ENCODE measurements at regions not wholly inside any gene's neighbourhood (a gene's known extent, or its start where the extent isn't known, plus 50 kb on each side); places are given as distances from the start of the nearest gene placed in this dataset.
"Not testable (repeated sequence)": the region's sequence is repeated elsewhere in the genome, so short reads cannot be mapped to it uniquely, and the experiment has no call there.

DNA sequence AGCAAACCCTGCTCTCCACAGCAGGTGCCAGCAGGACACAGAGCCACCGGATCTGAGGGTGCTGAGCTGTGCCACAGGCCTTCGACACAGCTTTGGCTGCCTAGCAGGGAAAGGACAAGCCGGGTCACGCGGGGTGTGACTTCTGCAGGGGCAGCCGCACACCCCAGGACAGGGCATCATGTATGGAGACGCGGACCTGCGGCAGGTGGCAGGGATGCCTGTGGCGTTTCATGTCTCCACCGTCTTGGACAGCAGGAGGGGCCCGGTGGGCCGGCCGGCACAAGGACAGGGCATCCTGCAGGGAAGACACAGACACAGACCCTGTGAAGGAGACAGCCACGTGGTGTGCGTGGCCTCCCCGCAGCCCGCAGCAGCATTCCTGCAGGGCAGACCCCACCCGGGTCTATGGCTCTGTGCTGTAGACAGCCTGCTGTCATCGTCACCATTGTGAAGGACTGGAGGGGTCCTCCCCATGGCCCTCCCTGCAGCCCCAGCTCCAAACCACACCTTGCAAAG lies 109.2 kb downstream of the PDGFA start:
- DNase-seq: no peak

DNA sequence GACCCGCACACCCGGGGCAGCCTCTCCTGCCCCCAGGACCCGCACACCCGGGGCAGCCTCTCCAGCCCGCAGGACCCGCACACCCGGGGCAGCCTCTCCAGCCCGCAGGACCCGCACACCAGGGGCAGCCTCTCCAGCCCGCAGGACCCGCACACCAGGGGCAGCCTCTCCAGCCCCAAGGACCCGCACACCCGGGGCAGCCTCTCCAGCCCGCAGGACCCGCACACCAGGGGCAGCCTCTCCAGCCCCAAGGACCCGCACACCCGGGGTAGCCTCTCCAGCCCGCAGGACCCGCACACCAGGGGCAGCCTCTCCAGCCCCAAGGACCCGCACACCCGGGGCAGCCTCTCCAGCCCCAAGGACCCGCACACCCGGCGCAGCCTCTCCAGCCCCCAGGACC lies 108.5 kb downstream of the PDGFA start:
- DNase-seq: not testable (repeated sequence)

DNA sequence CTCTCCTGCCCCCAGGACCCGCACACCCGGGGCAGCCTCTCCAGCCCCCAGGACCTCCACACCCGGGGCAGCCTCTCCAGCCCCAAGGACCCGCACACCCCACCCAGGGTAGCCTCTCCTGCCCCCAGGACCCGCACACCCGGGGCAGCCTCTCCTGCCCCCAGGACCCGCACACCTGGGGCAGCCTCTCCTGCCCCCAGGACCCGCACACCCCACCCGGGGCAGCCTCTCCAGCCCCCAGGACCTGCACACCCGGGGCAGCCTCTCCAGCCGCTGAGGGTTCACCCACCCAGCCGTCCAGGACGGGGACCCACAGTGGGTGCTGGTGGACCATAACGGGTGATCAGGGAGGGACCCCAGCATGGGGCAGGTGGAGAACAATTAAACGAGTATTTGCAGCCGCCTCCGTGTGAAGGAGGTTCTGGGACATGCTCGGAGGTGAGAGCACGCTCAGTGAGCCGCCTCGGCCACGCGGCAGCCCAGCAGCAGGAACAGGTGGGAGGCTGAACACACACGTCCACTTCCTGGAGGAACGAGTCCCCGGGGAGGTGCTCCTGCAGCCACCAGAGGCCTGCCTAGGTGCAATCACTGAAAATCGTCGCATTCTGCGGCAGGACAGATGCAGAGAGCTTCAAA lies 107.9 kb downstream of the PDGFA start:
- no peak for DNase-seq

DNA sequence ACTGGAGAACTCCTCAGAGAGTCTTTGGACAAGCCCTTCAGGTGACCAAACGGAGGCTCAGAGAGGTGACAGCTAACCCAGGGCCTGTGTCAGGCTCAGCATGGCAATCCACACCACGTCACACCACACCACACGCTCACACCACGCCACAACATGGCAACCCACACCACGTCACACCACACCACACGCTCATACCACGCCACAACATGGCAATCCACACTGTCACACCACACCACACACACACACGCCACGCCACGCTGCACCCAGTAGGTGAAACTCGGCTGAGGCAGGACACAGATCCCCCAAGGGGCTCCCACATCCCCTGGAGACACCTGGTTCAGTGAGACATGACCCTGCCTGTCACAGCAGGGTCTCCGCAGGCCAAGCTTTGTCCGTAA lies 107.3 kb downstream of the PDGFA start:
- no peak for DNase-seq

DNA sequence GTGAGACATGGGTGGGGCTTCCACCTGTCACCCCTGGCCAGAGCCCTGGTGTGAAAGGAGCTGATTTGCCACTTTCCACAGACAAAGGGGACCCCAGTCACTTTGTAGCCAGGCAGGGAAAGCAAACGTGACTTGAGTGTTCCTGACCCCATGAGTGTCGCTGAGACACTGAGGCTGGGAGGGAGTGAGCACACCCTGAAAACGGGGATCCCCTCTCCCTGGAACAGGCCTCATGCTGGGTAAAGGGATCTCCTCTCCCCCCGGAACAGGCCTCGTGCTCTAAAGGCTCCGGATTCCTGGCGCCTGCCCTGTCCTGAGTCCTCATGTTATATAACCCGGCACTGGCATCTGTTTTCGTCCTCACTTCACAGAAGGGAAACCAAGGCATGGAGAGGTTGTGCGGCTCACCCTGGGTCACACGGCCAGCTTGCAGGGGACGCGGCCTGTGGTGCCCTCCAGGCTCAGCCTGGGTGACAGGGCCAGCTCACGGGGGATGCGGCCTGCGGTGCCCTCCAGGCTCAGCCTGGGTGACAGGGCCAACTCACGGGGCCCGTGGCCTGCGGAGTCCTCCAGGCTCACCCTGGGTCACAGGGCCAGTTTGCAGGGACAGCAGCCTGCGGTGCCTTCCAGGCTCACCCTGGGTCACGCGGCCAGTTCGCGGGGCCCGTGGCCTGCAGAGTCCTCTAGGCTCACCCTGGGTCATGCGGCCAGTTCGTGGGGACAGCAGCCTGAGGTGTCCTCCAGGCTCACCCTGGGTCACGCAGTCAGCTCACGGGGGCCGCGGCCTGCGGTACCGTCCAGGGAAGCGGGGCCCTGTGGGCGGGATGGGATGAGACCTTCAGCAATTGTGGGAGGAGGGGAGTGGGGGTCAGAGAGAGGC lies 104.7 kb downstream of the PDGFA start:
- no peak for DNase-seq

DNA sequence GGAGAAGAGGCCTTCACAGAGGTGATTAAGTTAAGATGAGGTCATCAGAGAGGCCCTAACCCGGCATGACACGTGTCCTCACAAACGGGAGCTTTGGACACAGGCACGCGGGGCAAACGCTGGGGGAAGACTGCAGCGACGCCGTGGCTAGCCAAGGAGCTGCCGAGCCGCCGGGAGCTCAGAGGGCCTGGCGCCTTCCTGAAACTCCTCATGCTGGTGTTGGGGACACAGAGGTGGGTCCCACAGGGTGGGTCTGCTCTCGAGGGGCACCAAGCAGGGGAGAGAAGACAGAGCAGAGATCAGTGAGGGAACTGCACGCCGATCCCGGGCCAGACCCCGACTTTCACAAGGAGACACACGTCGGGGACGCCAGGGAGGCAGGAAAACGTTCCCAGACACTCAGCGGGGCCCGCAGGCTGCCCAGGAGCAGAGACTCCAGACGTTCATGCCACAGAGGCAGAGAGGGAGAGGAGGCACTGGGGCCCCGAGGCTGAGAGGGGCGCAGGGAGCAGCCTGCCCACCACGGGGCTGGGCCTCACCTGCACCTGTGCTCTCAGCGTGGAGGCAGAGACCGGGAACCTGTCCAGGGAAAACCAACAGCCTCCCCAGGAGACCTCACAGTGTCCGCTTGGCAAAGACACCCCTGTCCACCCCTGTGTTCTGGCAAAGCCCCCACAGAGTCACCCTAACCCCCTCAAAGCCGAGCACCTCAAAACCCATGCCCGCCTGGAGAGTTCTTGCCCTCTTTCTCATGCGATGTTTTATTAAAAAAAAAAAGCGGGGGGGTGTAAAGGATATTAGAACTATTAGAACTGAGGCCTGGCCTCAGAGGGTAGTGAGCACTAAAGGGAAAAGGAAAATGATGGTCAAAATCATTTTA lies 103.8 kb downstream of the PDGFA start:
- no peak for DNase-seq

DNA sequence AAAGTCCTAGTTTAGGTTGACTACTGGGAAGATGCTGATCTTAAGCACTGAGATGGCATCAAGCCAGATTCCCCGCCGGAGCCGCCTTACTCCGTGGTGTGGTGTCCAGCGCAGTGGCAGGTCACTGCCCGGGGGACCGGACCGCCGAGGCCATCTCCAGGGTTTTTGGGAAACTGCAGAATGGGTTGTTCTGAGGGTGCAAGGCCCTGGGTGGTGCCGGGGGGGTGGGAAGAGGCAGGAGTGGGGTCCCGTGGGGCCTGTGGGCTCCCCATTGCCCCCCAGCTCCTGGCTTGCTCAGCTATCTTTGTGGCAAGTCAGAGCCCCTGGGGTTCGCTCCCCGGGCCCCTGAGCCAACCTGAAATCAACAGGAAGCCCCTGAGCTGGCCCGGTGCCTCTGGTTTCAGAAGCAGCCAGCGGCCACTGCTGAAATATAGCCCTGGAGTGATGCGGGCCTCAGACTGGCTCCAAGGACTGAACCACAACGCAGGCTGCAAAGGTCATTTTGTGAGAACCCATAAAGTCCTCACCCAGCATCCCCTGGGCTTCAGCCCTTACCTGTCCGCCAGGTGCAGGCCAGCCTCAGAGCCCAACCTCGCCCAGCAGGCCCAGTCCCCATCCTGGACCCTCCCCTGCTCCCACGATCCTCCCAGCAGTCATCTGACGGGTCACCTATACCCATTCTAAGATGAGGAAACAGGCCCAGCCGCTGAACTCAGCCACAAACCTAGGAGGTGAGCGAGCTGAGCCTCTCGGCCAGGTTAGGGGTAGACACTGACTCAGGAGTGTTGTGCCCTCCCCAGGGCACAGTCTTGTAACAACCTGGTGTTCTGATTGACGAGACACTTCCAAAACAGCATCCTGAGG lies 102.7 kb downstream of the PDGFA start:
- no peak for DNase-seq

DNA sequence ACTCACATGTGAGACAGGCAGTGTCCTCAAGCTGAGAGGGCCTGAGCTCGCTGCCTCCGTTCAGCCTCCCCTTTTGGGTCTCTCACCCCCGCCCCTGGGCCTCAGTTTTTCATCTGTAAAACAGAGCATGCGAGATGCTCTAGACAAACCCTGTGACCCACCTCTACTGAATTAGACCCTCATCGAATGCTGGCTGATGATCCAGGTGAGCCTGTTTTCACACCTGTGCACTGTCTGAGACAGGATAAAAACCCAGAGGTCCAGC lies 102.1 kb downstream of the PDGFA start:
- no peak for DNase-seq

DNA sequence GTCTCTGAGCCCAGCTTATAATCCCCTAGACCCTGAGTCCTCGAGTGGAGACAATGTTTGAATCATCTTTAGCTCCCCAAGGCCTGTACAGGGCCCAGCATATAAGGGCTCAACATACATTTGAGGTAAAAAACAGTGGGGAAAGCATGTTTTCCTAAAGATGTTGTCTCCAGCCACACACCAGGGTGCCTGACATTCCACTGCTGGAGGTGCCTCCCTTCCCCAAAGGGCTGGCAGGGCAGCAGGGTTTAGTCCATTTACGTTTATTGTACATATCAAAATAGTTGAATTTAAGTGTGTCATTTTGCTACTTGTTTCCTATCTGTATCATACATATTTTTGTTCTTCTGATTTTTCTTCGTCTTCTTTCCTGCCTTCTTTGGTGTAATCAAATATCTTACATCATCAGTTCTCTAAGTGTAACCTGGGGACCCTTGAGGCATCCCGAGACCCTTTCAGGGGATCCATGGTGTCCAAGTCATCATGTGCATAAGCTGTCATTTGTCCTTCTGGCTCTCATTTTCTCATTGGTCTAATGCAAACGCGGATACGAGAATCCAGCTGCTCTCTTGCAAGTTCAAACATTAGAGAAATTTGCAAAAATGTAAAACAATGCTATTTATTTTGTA lies 101.6 kb downstream of the PDGFA start:
- DNase-seq: no peak

DNA sequence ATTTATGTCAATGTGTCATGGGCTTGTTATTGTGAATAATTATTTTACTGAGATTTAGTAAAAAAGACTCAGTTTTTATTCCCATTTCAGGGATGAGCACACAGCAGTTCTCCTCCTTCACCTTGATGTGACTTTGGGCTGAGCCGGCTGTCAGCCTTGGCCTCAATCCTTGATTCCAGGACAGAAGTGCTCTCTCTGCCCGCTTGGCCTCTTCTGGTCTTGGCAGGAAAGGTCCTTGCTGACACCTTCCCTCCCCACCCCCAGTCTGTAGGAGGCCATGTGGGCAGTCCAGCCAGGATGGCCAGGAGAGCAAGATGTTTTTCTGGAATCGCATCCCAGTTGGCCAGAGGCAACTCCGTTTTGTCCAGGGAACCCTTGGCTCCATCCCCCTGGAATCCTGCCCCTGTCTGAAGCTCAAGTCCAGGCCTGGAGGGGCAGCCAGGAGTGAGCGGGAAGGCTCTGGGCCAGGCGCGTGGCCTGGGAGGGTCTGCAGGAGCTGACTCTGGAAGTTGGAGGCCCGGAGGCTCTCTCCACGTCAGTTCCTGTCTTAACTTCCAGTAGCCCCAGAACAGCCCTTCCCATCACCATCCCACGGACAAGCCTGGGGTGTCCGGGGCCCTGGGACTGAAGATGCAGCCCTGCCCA lies 100.9 kb downstream of the PDGFA start:
- DNase-seq: no peak

DNA sequence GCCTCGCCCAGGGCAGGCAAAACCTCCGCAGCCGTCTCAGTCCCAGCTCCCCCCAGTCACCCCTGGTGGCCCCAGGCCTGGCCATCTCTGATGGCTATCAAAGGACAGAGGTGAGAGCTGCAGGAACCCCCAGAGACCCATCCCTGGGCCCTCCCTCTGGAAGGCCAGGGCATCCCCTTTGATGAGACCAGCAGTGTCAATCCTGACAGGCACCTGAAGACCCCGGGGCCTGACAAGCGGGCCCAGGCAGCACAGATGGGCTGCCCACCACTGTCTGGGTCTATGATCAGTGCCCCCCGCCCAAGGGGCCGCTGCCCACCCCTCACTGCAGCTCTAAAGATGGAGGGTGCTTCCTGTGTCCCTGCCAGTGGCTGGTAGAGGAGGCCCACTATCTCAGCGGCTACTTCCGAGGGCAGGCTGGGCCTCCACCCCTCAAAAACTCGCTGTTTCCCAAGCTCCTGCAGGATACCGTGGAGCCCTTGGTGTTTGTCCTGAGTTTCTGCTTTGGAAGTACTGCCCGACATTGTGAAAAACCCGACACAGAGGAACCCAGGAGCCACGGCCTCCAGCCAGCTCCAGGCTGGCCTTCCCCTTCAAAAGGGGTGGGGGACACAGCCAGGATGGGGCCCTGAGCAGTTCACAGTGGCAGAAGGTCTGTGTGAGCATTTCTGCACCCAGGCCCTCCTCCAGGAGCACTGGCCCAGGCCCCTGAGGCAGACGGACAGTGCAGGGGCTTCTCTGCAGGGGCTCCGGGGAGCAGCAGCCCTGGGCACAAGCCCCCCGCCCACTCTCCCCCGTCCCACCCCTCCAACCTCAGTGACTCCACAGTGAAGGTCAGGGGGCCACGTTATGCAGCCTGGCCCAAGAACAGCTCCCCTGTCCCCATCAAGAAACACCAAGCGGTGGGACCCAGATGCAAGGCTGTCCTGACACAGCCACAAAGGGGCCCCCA lies 99.2 kb downstream of the PDGFA start:
- no peak for DNase-seq

DNA sequence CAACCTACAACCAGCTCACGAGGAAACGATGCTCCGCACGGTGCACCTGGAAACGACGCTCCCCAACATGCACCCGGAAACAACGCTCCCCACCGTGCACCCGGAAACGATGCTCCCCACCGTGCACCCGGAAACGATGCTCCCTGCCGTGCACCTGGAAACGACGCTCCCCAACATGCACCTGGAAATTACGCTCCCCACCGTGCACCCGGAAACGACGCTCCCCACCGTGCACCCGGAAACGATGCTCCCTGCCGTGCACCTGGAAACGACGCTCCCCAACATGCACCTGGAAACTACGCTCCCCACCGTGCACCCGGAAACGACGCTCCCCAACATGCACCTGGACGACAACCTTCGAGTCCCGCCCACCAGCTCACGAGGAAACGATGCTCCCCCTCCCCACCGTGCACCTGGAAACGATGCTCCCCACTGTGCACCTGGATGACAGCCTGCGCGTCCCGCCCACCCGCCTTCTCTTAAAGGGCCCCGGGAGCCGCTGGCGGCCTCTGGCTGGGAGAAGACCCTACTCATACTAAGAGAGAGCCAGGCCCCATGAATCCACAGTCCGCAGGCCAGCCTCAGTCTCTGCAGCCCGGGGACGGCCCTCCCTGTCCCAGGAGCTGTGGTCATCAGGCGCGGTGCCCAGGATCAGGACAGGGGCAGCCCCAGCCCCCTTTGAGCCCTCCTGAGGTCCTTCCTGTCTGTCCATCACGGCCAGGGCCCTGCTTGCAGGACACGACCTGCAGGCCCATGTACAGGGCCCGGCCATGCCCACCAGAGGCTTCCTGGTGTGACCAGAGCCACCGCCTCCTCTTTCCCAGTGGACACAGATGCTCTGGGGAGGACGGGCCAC lies 98.3 kb downstream of the PDGFA start:
- no peak for DNase-seq

DNA sequence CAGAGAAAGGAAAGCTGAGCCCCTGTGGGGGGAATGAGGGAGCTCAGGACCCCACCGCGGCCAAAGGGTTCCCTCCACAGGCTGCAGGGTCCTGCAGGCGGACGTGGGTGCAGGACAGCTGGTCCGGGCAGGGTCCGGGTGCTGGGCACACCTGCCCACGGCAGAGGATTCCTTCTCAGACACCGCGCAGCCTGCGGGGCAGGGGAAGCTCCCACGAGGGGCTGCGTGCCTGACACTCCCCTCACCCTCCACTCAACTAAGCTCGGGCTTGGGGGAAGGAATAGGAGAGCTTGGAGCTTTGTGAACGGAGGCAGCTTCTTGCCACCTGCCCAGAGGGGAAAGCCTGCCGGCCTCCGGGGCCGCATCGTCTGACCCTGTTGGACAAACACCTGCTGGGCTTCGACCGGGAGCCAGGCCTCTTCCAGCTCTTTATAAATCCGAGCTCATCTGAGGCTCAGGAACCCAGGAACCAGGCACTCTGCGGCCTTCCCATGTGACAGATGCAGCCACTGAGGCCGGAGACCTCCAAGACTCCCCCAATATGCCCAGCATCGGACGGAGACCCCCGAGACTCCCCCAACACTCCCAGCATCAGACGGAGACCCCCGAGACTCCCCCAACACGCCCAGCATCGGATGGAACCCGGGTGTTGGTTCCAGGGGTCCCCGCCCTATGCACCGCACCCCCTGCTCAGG lies 97.3 kb downstream of the PDGFA start:
- DNase-seq: no peak

DNA sequence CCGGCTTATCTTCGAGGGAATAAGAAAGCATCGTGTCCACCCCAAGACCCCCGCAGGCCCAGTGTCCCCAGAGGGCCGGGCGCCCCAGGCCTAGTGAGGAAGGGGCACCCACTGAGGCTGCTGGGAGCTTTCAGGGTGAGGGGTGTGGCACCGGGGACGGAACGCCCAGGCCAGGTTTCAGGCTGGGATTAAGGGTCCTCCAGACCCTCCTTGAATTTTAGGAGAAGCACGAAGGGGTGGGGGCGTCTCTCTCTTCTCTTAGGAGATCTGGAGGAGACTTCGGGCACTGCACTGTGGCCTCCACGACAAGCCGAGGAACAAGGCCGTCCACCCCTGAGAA lies 96.8 kb downstream of the PDGFA start:
- no peak for DNase-seq

DNA sequence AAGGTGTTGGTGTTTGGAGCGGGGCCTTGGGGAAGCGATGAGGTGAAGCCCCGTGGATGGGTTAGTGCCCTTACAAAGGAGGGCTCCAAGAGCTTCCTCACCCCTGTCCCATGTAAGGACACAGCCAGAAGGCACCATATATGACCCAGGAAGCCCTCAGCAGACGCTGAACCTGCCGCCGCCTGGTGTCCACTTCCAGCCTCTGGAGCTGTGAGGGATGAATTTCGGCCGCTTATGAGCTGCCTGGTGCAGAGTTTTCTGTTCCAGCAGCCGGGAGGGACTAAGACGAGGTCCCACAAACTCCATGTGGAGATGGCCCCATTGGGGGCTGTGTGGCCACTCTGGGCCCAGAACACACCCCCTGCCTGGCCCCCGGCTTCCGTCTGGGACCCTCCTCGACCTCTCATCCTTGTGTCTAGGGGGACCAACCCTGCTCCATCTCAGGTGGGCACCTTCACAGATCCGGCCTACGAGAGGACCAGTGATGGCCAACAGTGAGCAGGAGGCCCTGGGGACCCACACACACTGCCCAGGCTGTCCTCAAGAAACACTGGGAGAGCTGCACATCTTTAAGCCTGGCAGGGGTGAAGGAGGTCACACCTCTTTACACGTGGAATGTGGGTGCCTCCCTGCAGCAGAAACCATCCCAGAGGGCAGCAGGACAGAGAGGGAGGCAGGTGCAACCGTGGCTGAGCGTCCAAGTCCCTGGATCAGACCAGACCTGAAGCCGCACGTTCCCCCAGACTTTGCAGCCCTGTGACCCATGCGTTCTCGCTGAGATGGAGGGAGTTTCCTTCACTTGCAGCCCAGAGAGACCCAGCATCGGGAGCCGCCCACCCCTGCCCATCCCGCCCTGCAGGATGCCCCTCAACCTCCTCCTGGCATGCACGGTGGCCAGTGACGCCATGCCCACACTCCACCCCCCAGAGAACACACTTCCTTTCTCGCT lies 96.1 kb downstream of the PDGFA start:
- no peak for DNase-seq

DNA sequence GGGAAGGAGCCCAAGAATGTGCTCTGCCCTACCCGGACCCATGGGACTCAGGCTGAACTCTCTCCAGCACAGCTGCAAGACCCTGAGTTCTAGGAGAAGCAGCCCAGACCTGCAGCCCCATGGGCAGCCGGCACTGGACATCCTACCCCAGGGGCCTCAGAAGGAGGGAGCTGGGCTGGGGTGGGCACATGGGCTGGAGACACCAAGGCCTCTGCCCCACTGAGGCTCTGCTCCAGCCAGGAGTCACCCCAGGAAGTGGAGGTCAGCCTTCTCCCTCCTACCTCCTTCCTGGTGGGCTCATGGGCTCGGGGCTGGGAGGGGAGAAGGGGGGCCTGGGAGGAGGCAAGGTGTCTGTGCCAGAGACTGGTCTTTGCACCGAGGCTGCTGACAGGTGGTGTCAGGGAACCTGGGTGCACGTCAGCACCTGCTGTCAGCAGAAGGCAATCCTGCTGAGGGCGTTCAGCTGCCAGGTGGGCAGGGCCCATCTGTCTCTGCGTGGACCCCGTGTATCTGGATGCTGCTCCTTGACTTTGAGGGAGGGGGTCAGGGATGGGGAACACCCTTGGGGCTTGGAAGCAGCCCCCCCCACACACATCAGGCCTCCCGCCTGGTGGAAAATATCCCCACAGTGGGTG lies 95.2 kb downstream of the PDGFA start:
- no peak for DNase-seq

Data from DMS 273 treated with DMSO at 0.1 percent for 48 hours (cell line).